ENCODE measurements at regions not wholly inside any gene's neighbourhood (a gene's known extent, or its start where the extent isn't known, plus 50 kb on each side); places are given as distances from the start of the nearest gene placed in this dataset.

DNA sequence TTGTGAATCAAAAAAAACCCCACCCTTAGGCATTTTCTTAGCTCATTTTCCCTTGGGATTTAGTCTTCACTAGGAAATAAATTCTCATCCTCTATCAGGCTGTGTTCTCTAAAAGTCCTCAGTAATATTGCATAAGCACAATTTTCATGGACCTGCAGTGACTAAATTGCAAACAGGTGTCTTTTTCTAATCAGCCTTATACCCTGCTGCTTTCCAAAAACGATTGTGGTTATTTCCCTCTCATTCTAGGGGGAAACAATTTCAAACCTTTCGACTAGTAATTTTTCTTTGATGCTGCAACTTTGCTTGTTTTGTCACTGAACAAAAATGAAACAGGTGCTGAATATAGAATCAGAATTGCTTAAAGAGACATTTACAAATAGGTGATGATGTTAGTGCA lies 549.9 kb downstream of the PDHA2 start:
- ChIA-PET SMC1A (ENCODE audit: uncharacterized antibody, unreplicated experiment) (no interaction called here), RAD21 (ENCODE audit: unreplicated experiment) (no interaction called here), CTCF (no interaction called here), POLR2A (no interaction called here)
- no peak overlapping the region for H2AFZ ChIP-seq (ENCODE audit: control insufficient read depth, low read depth, low read length)
- in situ Hi-C loops (cut with MboI) (no loop called here), intact Hi-C loops (cut with micrococcal nuclease; ENCODE audit: unreplicated experiment) (no loop called here)
- H3K4me1 ChIP-seq (ENCODE audit: control insufficient read depth, insufficient read depth, low read length), result no peaks in the 10 kb centered on the region
- no peaks in the 10 kb centered on the region for H4K20me1 ChIP-seq (ENCODE audit: control insufficient read depth, insufficient read depth)
- WGBS (ENCODE audit: insufficient coverage, insufficient replicate concordance, low lambda C conversion rate, missing lambda C conversion rate), result 0% methylated on average over 2 of the region's 2 CpGs
- H3K4me3 ChIP-seq, result no peak overlapping the region
- no peak for TF ChIP-seq GABPA (IDR thresholded peaks at IDR 0.05; ENCODE audit: low read depth)
- TF ChIP-seq, protein P1, sequence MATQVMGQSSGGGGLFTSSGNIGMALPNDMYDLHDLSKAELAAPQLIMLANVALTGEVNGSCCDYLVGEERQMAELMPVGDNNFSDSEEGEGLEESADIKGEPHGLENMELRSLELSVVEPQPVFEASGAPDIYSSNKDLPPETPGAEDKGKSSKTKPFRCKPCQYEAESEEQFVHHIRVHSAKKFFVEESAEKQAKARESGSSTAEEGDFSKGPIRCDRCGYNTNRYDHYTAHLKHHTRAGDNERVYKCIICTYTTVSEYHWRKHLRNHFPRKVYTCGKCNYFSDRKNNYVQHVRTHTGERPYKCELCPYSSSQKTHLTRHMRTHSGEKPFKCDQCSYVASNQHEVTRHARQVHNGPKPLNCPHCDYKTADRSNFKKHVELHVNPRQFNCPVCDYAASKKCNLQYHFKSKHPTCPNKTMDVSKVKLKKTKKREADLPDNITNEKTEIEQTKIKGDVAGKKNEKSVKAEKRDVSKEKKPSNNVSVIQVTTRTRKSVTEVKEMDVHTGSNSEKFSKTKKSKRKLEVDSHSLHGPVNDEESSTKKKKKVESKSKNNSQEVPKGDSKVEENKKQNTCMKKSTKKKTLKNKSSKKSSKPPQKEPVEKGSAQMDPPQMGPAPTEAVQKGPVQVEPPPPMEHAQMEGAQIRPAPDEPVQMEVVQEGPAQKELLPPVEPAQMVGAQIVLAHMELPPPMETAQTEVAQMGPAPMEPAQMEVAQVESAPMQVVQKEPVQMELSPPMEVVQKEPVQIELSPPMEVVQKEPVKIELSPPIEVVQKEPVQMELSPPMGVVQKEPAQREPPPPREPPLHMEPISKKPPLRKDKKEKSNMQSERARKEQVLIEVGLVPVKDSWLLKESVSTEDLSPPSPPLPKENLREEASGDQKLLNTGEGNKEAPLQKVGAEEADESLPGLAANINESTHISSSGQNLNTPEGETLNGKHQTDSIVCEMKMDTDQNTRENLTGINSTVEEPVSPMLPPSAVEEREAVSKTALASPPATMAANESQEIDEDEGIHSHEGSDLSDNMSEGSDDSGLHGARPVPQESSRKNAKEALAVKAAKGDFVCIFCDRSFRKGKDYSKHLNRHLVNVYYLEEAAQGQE (IDR thresholded peaks at IDR 0.05; ENCODE audit: low read depth, low read length), result no peak
- H3K27ac ChIP-seq (ENCODE audit: control insufficient read depth, insufficient read depth), result no peak overlapping the region
- no peaks in the 10 kb centered on the region for H3K27me3 ChIP-seq (replicated peaks in 1 of 2; ENCODE audit: control insufficient read depth in 2 of 2, insufficient read depth in 2 of 2, low read length in 1 of 2)
- no peaks in the 10 kb centered on the region for H3K36me3 ChIP-seq (ENCODE audit: control insufficient read depth in 2 of 2, insufficient read depth in 2 of 2, low read length in 1 of 2)
- no peak overlapping the region for H3K9ac ChIP-seq (ENCODE audit: control insufficient read depth, insufficient read depth, low read length)
- no peaks in the 10 kb centered on the region for H3K79me2 ChIP-seq (ENCODE audit: control insufficient read depth, insufficient read depth, low read length)
- no peak overlapping the region for H3K4me2 ChIP-seq (ENCODE audit: control insufficient read depth, insufficient read depth)
- no peaks in the 10 kb centered on the region for H3K9me3 ChIP-seq (replicated peaks; ENCODE audit: control insufficient read depth, insufficient read depth, low read length)
- ATAC-seq (no peak), FAIRE-seq (no peak), DNase-seq (ENCODE audit: low read depth, low spot score) (no peak)
- no TSS peak for BruUV-seq (replicated peaks)

DNA sequence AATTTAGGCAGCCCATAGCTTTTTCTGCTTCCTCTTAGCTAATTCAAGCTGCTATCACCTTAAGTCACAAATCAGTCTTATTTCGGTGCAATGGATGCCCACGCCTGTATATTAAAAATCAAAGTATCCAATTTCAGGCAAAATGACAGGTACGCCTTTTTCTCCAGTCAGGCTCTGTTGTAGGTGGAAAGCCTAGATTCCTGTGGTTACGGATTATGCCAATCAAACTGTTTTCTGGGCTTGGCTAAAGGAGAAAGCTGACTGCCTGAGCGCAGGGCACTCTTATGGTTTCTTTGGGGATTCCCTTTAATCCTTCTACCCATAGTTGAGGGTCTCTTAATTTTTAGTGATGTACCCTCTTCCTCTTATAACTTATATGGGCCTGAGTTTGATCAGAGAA lies 550.5 kb downstream of the PDHA2 start:
- CTCF ChIA-PET, result no interaction called here
- no peak overlapping the region for H3K27ac ChIP-seq (ENCODE audit: control insufficient read depth, insufficient read depth)
- no peaks in the 10 kb centered on the region for H3K4me1 ChIP-seq (ENCODE audit: control insufficient read depth, insufficient read depth, low read length)
- no peaks in the 10 kb centered on the region for H3K27me3 ChIP-seq (replicated peaks in 1 of 2; ENCODE audit: control insufficient read depth in 2 of 2, insufficient read depth in 2 of 2, low read length in 1 of 2)
- ATAC-seq (no peak), DNase-seq (ENCODE audit: low read depth, low spot score) (no peak), FAIRE-seq (no peak)
- in situ Hi-C loops (cut with MboI), result no loop called here
- H3K36me3 ChIP-seq (ENCODE audit: control insufficient read depth in 2 of 2, insufficient read depth in 2 of 2, low read length in 1 of 2), result no peaks in the 10 kb centered on the region
- intact Hi-C loops (cut with micrococcal nuclease; ENCODE audit: unreplicated experiment), result no loop called here
- 15% methylated on average over 5 of the region's 5 CpGs for WGBS (ENCODE audit: insufficient coverage, insufficient replicate concordance, low lambda C conversion rate, missing lambda C conversion rate)
- POLR2A ChIA-PET, result interaction anchor here (0.6 kb wide), 1 partner anchor 19 kb away, joined by 3 read pairs; no protein-coding TSS in a partner anchor
- no peak overlapping the region for H3K4me3 ChIP-seq
- H3K79me2 ChIP-seq (ENCODE audit: control insufficient read depth, insufficient read depth, low read length), result no peaks in the 10 kb centered on the region
- H3K9ac ChIP-seq (ENCODE audit: control insufficient read depth, insufficient read depth, low read length), result no peak overlapping the region
- no peak overlapping the region for H3K4me2 ChIP-seq (ENCODE audit: control insufficient read depth, insufficient read depth)
- no peak overlapping the region for H2AFZ ChIP-seq (ENCODE audit: control insufficient read depth, low read depth, low read length)
- BruUV-seq (replicated peaks), result no TSS peak
- no peaks in the 10 kb centered on the region for H4K20me1 ChIP-seq (ENCODE audit: control insufficient read depth, insufficient read depth)
- no peaks in the 10 kb centered on the region for H3K9me3 ChIP-seq (replicated peaks; ENCODE audit: control insufficient read depth, insufficient read depth, low read length)
- SMC1A ChIA-PET (ENCODE audit: uncharacterized antibody, unreplicated experiment), result no interaction called here
- RAD21 ChIA-PET (ENCODE audit: unreplicated experiment), result no interaction called here
- TF ChIP-seq, protein P2, sequence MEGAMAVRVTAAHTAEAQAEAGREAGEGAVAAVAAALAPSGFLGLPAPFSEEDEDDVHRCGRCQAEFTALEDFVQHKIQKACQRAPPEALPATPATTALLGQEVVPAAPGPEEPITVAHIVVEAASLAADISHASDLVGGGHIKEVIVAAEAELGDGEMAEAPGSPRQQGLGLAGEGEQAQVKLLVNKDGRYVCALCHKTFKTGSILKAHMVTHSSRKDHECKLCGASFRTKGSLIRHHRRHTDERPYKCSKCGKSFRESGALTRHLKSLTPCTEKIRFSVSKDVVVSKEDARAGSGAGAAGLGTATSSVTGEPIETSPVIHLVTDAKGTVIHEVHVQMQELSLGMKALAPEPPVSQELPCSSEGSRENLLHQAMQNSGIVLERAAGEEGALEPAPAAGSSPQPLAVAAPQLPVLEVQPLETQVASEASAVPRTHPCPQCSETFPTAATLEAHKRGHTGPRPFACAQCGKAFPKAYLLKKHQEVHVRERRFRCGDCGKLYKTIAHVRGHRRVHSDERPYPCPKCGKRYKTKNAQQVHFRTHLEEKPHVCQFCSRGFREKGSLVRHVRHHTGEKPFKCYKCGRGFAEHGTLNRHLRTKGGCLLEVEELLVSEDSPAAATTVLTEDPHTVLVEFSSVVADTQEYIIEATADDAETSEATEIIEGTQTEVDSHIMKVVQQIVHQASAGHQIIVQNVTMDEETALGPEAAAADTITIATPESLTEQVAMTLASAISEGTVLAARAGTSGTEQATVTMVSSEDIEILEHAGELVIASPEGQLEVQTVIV (IDR thresholded peaks at IDR 0.05; ENCODE audit: borderline replicate concordance, partially characterized antibody), result no peak
- TF ChIP-seq CBFB (IDR thresholded peaks at IDR 0.05; ENCODE audit: low read depth), result no peak
- no peak for TF ChIP-seq LARP7 (IDR thresholded peaks at IDR 0.05)
- TF ChIP-seq HDAC6 (IDR thresholded peaks at IDR 0.05; ENCODE audit: unreplicated experiment), result no peak
- no peak for TF ChIP-seq YY1 (IDR thresholded peaks at IDR 0.05; ENCODE audit: low read depth, low read length)
- TF ChIP-seq, protein P3, sequence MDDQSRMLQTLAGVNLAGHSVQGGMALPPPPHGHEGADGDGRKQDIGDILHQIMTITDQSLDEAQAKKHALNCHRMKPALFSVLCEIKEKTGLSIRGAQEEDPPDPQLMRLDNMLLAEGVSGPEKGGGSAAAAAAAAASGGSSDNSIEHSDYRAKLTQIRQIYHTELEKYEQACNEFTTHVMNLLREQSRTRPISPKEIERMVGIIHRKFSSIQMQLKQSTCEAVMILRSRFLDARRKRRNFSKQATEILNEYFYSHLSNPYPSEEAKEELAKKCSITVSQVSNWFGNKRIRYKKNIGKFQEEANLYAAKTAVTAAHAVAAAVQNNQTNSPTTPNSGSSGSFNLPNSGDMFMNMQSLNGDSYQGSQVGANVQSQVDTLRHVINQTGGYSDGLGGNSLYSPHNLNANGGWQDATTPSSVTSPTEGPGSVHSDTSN (IDR thresholded peaks at IDR 0.05; ENCODE audit: insufficient replicate concordance, low read depth, low read length), result no peak
- TF ChIP-seq ETV6 (conservative IDR thresholded peaks at IDR 0.05 in 1 of 2, IDR thresholded peaks at IDR 0.05 in 1 of 2; ENCODE audit: borderline replicate concordance in 1 of 2, low read depth in 1 of 2), result no peak

Data from GM12878 (cell line).